ENCODE measurements at regions not wholly inside any gene's neighbourhood (a gene's known extent, or its start where the extent isn't known, plus 50 kb on each side); places are given as distances from the start of the nearest gene placed in this dataset.
"Not testable (repeated sequence)": the region's sequence is repeated elsewhere in the genome, so short reads cannot be mapped to it uniquely, and the experiment has no call there.

DNA sequence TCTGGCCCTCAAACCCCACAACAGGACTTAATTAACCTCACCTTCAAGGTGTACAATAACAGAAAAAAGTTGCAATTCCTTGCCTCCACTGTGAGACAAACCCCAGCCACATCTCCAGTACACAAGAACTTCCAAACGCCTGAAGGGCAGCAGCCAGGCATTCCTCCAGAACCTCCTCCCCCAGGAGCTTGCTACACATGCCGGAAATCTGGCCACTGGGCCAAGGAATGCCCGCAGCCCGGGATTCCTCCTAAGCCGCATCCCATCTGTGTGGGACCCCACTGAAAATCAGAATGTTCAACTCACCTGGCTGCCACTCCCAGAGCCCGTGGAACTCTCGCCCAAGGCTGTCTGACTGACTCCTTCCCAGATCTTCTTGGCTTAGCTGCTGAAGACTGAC, 901.5 kb downstream of the TAF11L14 start:
- DNase-seq (ENCODE audit: low read depth in 2 of 2): not testable (repeated sequence)

DNA sequence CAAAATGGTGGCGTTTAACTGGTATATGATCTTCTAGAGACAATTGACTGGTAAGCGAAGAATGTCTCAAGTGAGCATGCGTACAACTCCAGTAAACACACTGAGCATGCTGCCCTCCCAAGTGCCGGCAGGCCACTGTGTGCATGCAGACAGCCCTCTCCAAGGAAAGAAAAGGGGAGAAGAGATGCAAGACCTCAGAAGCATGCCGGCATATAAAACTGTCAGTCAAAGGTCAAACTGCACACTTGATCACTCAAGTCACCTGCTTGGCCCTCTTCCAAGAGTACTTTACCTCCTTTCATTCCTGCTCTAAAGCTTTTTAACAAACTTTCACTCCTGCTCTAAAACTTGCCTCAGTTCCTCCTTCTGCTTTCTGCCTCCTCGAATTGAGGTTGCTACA, 910.2 kb downstream of the TAF11L14 start:
- DNase-seq (ENCODE audit: low read depth in 2 of 2): no peak

DNA sequence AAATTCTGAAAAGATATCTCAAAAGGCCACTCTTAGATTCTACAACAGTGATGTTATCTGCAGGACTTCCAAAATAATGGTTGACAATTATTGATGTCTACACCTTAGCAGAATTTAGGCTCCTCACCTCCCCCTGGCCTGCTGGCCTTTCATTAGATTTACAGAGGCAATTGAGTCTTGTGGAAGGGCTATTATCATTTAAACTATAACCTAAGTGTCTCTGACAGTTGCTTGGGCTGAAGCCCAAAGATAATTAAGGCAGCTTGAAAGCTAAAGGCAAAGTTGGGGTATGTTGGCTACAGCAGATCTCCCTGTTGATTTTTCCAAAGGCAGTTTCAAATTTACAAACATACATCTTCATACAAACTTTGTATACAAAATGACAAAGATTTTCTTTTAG, 912.3 kb downstream of the TAF11L14 start:
- DNase-seq (ENCODE audit: low read depth in 2 of 2): no peak

DNA sequence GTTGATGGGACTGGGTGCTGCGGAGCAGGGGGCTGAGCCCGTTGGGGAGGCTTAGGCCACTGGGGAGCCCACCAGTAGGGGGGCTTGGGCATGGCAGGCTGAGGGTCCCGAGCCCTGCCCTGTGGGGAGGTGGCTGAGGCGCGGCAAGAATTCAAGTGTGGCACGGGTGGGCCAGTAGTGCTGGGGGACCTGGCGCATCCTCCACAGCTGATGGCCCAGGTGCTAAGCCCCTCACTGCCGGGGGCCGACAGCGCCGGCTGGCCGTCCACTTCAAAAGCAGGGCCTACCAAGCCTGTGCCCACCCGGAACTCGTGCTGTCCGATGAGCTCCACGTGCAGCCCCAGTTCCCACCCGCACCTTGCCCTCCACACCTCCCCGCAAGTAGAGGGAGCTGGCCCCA, 917.5 kb downstream of the TAF11L14 start:
- DNase-seq (ENCODE audit: low read depth in 2 of 2): no peak

DNA sequence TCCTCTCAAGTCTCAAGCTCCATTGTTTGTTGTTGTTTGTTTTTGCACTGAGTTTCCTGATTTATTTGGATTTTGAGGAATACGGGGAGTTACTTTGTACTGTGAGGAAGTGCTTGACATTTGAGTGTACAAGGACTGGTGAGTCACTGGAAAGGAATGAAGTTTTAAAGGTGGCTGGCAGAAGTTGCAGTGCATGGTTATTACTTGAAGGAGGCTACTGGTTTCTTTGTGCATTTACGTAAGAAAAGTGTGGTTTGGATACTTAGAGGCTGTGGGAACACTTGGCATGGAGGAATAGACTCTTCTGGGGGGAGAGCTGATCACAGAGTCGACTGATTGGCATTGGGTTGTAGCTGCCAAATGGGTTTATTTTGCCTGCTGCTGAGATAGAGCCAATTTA, 919.0 kb downstream of the TAF11L14 start:
- no peak for DNase-seq (ENCODE audit: low read depth in 2 of 2)

DNA sequence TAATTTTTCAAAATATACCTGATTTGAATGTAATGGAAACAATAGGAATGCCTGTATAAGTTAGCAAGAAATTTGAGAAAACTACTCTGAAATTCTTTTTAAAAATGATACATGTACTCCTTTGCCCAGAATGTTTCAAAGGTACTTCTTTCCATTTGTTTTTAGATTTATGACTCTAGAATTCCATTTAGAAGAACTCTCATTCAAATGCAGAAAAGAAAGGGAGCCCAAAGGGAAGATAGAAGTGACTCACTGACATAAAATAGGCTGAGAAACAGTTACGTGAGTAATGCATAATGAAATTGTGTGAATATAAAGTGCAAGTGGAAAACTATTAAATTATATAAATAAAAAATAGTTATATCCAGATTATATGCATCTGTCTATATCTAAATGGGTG, 926.3 kb downstream of the TAF11L14 start:
- no peak for DNase-seq (ENCODE audit: low read depth in 2 of 2)

DNA sequence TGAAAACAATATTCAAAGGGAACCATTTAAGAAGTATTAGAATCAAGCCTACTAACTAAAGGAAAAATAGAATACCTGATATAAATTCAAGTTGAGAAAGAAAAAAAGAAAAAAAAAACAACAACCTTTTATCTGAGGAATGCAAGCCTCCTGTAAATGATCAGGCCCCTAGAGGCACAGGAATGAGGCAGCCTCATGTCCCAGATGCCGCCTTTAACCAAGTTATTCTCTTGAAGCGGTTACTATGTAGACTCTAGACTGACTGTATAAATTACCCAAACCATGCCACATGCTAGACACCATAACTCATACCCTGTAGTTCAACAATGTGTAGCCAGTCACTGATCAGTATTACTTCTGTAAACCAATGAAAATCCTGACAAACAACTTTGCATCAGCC, 929.6 kb downstream of the TAF11L14 start:
- DNase-seq (ENCODE audit: low read depth in 2 of 2): no peak

DNA sequence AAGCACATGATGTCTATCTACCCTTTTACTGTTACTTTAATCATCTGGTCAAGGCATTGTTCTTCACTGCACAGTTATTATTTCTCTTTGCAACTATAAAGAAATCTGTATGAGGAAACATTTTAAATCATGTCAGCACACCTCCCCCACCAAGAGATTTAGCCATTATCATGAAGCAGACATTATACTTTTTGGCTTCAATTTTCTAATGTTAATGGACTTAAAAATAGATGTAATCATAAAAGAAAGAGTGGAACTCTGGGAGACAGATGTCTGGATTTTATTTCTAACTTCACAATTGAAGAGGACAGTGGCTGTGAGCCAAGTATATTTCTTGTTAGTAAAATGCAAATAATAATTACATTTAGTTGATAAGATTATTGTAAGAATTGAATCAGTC, 932.4 kb downstream of the TAF11L14 start:
- no peak for DNase-seq (ENCODE audit: low read depth in 2 of 2)

DNA sequence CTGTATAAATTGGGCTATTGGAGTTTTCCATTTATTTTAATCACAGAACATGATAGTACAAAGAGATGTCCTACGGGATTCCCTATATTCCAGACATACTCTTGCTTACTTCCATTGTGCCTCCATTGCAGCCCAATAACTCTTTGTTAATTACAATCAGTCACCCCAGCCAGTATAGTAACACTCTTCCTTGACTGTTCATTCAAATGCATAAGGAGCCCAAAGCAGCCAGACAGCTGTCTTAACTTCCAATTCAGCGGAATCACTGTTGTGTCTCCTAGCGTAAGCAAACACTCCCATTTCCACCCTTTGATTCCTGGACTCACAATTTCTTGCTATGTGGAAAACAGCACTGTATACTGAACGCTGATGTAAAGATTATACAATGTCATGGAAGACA, 942.3 kb downstream of the TAF11L14 start:
- DNase-seq (ENCODE audit: low read depth in 2 of 2): no peak

DNA sequence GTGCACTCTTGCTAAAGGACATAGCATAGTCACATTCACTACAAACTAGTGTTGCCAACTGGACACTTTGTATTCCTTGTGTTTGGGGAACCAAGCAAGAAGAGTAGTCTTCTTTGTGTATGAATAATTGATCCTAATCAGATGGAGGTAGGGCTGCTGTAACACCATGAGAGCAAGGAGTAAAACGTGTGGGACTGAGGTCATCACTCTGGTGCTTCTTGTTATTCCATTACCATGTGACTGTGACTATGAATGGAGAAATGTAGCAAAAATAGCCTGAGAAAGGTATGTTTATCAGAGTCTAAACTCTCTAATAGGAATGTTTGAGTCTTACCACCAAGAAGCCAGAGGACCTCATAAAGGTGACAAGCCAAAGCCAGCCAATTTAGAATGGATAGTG, 966.9 kb downstream of the TAF11L14 start:
- no peak for DNase-seq (ENCODE audit: low read depth in 2 of 2)

DNA sequence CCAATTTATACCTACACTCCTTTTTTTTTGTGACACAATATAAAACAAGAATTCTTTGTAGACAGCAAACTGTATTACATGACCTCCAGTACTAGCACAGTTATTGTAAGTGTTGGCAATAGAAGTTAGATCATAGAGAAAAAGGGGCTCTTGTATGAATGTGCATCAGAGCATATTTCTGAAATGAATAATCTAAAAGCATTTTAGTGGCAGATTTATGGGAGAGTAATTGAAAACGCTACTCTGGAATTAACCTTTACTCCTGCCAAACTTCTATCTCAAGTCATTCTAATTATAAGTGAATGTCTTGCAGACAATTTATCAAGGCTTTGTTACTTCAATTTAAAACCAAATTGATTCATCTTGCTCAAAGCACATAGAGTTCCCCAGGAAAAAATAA, 968.1 kb downstream of the TAF11L14 start:
- DNase-seq (ENCODE audit: low read depth in 2 of 2): no peak

DNA sequence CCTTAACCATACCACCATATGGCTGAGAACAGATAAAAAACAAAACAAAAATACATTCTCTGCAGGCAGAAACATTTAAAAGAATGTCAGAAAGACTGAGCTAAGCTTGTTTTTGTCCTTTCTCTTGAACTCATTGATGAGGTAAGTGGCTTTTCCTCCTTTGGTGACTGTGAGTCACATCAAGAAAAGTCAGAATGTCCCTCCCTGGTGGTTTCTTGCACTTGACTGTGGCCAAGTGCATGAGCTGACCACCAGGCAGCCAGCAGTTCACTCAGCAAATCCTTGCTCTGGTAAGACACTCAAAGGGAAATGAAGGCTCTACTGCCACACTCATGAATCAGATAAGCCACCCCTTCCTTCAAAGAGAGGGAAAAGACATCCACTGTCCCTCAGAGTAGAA, 970.9 kb downstream of the TAF11L14 start:
- no peak for DNase-seq (ENCODE audit: low read depth in 2 of 2)

DNA sequence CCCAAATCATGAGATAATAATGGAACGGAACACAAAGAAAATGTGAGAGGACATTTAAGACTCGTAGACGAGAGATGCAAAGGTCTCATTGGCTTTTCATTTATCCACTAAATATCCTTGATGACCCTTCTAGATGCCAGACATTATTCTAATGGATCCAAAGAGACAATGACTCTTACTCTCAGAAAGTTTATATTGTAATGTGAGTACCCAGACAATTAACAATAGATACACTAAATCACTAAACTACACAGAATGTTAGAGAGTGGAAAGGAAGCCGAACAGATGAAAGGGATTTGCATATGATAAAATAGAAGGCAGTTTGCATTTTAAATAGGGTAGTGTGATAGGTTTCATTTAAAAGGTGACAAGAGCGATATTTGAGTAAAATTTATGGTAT, 973.3 kb downstream of the TAF11L14 start:
- DNase-seq (ENCODE audit: low read depth in 2 of 2): no peak

DNA sequence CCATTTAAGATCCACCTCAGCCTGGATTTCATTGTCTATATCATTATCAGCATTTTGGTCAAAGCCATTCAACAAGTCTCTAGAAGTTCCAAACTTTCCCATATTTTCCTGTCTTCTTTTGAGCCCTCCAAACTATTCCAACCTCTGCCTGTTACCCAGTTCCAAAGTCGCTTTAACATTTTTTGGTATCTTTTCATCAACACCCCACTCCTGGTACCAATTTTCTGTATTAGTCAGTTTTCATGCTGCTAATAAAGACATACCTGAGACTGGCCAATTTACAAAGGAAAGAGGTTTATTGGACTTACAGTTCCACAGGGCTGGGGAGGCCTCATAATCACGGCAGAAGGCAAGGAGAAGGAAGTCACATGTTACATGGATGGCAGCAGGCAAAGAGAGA, 982.9 kb downstream of the TAF11L14 start:
- not testable (repeated sequence) for DNase-seq (ENCODE audit: low read depth in 2 of 2)

DNA sequence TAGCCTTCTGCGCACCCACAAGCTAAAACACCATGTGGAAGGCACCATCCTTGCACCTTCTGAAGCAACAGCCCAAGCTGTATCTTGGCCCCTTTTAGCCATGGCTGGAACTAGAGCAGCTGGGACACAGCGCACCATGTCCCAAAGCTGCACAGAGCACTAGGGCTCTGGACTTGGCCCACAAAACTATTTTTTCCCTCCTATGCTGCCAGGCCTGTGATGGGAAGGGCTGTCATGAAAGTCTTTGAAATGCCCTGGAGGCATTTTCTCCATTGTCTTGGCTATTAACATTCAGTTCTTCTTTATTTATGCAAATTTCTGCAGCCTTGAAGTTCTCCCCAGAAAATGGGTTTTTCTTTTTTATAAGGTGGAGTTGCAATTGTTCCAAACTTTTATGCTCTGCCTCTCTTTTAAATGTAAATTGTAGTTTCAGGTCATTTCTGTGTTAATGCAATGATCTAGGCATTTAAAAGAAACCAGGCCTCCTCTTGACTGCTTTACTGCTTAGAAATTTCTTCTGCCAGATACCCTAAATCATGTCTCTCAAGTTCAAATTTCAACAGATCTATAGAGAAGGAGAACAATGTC, 996.3 kb downstream of the TAF11L14 start:
- no peak for DNase-seq (ENCODE audit: low read depth in 2 of 2)

DNA sequence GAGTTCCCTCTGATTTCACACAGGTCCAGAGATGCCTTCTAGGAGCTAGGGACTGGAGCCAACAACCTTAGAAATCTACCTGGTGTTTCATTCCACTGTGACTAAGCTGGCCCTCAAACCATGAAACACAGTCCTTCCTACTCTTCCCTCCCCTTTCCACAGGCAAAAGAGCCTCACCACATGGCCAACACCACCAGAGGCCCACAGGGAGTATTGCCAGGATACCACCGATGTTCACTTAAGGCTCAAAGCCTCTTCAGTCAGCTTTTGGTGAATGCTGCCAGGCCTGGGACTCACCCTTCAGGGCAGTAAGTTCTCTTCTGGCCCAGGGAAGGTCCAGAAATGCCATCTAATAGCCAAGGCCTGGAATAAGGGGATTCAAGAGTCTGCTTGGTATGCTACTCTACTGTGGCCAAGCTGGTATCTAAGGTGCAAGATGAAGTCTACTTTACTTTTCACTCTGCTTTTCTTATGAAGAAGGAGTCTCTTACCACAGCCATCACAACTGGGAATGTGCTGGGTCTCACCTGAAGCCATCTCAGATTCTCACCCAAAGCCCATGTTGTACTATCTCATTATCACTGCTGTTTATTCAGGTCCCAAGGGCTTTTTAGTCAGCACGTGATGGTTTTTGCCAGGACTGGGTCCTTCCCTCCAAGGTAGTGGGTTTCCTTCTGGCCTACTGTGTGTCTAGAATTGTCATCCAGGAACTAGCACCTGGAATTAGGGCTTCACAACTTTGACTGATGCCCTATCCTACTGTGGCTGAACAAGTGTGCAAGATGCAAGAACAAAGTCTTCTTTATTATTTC, 1018.4 kb downstream of the TAF11L14 start:
- no peak for DNase-seq (ENCODE audit: low read depth in 2 of 2)

DNA sequence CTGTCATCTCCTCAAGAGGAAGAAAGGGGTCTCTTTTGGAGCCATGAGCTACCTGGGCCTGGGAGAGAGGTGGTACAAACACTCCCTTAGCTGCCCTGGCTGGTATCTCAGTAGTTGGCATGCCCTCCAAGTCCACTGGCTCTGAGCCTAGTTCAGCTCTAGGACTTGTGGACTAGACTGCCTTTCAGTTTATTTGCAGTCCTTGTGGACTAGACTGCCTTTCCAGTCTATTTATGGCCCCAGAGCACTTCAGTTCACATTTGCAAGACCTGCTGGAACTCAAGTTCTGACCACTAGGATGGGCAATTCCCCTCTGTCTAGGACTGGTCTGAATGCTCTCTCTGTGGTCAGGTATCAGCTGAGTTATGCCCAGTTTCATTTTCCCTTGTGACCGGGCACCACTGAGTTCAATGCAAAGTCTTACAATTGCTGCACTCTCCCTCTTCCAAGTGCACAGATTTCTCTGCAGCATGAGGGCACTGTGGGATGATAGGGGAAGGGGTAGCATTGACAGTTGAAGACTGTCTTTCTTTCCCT, 1019.0 kb downstream of the TAF11L14 start:
- DNase-seq (ENCODE audit: low read depth in 2 of 2): no peak

DNA sequence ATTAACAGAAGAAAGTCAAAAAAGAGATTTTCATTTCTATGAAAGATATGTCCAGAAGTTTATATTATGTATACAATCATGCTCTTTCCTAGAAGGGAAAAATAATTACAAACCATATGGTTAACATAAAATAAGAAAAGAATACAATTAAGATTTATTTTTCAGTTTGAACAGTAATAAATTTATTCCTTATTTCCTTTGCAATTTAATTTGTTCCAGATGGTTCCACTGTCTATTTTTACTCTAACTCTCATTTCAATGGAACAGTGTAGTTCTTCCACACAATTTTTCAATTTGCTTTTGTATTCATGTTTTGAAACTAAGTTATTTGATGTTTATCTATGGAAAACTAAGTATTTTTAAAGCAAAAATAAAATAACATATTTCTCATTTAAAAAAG, 1026.3 kb downstream of the TAF11L14 start:
- no peak for DNase-seq (ENCODE audit: low read depth in 2 of 2)

DNA sequence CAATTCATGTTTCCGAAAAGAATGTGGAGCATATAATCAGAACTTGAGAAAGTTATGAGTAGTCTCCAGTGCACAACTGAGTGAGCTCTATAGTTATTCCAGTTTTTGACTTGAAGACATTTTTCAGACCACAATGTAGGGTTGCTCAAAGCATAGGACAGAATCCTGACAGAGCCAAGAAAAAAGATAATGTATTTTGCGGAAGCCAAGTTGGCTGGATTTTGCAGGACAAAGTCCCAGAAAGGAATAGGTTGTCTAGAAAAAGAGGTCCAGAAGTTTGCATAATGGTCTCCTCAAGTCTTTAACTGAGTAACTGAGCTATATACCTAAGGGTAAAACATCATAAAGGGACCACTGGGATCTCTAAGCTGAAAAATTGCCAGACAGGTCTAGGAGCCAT, 1028.0 kb downstream of the TAF11L14 start:
- no peak for DNase-seq (ENCODE audit: low read depth in 2 of 2)

DNA sequence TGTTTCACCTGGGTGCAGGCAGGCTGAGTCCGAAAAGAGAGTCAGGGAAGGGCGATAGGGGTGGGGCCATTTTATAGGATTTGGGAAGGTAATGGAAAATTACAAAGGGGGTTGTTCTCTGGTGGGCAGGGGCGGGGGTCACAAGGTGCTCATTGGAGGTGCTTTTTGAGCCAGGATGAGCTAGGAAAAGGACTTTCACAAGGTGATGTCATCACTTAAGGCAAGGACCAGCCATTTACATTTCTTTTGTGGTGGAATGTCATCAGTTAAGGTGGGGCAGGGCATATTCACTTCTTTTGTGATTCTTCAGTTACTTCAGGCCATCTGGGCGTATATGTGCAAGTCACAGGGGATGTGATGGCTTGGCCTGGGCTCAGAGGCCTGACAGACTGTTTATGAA, 1040.0 kb downstream of the TAF11L14 start:
- DNase-seq (ENCODE audit: low read depth in 2 of 2): not testable (repeated sequence)

DNA sequence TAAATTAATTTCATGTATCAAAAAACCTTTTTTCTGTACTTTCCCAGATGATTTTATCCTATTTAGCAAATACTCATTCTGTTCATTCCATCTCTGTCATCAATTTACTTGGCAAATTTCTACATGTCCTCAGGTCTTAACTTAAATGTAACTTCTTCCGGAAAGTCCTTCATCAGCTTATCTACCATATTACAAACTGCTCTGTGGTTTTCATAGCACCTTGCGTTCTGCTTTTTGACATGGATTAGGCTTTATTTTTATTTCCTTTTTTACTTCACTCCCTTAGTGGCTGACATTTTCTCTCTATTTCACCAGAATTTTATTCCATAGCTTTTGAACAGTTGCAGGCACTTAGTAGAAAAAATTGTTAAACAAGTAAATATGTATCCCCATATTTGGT, 1040.8 kb downstream of the TAF11L14 start:
- no peak for DNase-seq (ENCODE audit: low read depth in 2 of 2)

DNA sequence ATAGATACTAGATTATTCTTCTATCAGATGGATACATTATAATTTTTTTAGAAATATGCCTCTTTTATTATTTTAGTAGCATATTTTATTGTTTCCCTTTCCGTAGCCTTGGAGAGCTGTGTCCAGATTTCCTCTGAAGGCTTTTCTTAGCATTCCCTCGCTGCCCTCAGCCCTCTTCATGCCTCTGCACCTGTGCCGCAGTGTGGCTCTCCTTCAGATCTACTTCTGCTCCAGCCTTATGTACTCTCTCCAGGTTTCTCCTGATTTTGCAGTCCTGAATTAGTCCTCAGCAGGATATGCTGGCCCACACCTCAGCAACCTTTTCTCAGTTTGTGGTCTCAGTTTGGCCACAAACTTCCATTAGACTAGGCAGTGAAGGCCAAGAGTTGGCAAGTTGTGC, 1052.0 kb downstream of the TAF11L14 start:
- no peak for DNase-seq (ENCODE audit: low read depth in 2 of 2)

DNA sequence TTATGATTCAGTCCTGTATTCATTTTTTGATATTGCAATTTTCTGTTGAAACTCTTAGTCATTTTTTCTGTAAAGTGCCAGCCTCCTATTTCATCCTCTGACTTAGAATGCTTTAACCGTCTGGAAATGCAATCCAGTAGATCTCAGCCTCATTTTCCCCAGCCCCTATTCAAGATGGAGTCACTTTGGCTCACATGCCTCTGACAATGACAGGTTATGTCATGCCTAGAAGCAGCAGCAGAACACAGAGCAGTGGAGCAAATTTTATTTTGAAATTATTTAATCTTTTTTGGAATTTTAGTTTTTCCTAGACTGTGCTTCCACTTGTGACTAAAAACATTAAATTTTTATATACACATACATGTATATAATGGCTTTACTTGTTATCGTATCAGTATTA, 1053.2 kb downstream of the TAF11L14 start:
- no peak for DNase-seq (ENCODE audit: low read depth in 2 of 2)

Measured in fibroblast of skin of left biceps (primary cell).